NT2/D1 (cell line): ENCODE measurements at regions not wholly inside any gene's neighbourhood (a gene's known extent, or its start where the extent isn't known, plus 50 kb on each side); places are given as distances from the start of the nearest gene placed in this dataset.

Experiments used
- SUZ12 ChIP-seq: IDR thresholded peaks from 2 replicates; pipeline ENCODE4 v1.6.1; 2011; ENCODE audit not compliant: insufficient read length, insufficient read depth; ENCODE audit errors: extremely low read depth
- YY1 ChIP-seq: IDR thresholded peaks from 2 replicates; pipeline ENCODE4 v1.6.1; 2011; ENCODE audit not compliant: insufficient read length, insufficient read depth
- ZNF274 ChIP-seq: IDR thresholded peaks from 2 replicates; pipeline ENCODE4 v1.6.1; 2011; ENCODE audit warnings: mild to moderate bottlenecking, low read depth, low read length

GRCh38 chr5:87526131-87526530 is 113.4 kb upstream of the CCNH start:
- no peak for TF ChIP-seq YY1
- no peak for TF ChIP-seq ZNF274
- TF ChIP-seq SUZ12, result no peak
